ENCODE measurements at regions not wholly inside any gene's neighbourhood (a gene's known extent, or its start where the extent isn't known, plus 50 kb on each side); places are given as distances from the start of the nearest gene placed in this dataset.

DNA sequence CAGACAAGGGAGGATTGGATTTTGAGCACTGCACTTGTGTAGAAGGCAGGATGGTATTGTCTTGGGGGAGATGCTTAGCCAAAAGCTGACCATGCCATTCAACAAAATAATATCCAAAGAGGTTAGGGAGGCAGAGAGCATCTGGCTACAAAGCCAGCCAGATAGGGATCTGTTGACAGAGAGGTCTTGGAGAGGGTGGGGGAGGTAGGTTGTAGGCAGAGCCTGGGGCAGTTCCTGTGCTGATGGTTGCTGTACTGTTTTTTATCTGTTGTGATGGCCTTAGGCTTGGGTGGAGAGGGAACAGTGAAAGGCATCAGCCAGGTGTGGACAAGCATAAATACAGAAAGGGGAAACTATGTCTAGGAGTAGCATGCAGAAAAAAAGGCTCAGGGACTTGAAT is 100.9 kb downstream of the AQP4 start:
- H3K4me3 ChIP-seq (ENCODE audit: low read length), result no peak overlapping the region
- H3K36me3 ChIP-seq (ENCODE audit: insufficient read depth, low read length), result no peaks in the 10 kb centered on the region
- TF ChIP-seq RAD21 (conservative IDR thresholded peaks at IDR 0.05) (no peak), SMC3 (conservative IDR thresholded peaks at IDR 0.05; ENCODE audit: poor library complexity) (no peak), MXI1 (conservative IDR thresholded peaks at IDR 0.05; ENCODE audit: poor library complexity, severe bottlenecking) (no peak), EP300 (conservative IDR thresholded peaks at IDR 0.05; ENCODE audit: poor library complexity, severe bottlenecking) (no peak), POLR2AphosphoS5 (IDR thresholded peaks at IDR 0.05) (no peak), EZH2 (IDR thresholded peaks at IDR 0.05; ENCODE audit: borderline replicate concordance, insufficient read depth, low read length, poor library complexity, severe bottlenecking) (no peak), REST (IDR thresholded peaks at IDR 0.05; ENCODE audit: borderline replicate concordance) (no peak), TAF1 (IDR thresholded peaks at IDR 0.05; ENCODE audit: low read depth) (no peak)
- TF ChIP-seq, protein P1, sequence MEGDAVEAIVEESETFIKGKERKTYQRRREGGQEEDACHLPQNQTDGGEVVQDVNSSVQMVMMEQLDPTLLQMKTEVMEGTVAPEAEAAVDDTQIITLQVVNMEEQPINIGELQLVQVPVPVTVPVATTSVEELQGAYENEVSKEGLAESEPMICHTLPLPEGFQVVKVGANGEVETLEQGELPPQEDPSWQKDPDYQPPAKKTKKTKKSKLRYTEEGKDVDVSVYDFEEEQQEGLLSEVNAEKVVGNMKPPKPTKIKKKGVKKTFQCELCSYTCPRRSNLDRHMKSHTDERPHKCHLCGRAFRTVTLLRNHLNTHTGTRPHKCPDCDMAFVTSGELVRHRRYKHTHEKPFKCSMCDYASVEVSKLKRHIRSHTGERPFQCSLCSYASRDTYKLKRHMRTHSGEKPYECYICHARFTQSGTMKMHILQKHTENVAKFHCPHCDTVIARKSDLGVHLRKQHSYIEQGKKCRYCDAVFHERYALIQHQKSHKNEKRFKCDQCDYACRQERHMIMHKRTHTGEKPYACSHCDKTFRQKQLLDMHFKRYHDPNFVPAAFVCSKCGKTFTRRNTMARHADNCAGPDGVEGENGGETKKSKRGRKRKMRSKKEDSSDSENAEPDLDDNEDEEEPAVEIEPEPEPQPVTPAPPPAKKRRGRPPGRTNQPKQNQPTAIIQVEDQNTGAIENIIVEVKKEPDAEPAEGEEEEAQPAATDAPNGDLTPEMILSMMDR (IDR thresholded peaks at IDR 0.05; ENCODE audit: poor library complexity, severe bottlenecking), result no peak
- no peaks in the 10 kb centered on the region for H3K79me2 ChIP-seq (replicated peaks; ENCODE audit: insufficient read depth, low read length)
- no peaks in the 10 kb centered on the region for H3K9me2 ChIP-seq (ENCODE audit: insufficient read depth, low read length)
- no peaks in the 10 kb centered on the region for H3F3A ChIP-seq (ENCODE audit: insufficient read depth, low read length, poor library complexity, severe bottlenecking)
- H3K27me3 ChIP-seq (ENCODE audit: insufficient read depth, low read depth, low read length), result no peaks in the 10 kb centered on the region
- no peak overlapping the region for H3K4me2 ChIP-seq (ENCODE audit: low read length)
- no peak overlapping the region for H2AFZ ChIP-seq (ENCODE audit: low read depth, low read length)
- H4K20me1 ChIP-seq (ENCODE audit: insufficient read depth), result no peaks in the 10 kb centered on the region
- no peak overlapping the region for H3K9ac ChIP-seq (ENCODE audit: low read length)
- no peak overlapping the region for H3K27ac ChIP-seq (ENCODE audit: low read length)
- no peaks in the 10 kb centered on the region for H3K9me3 ChIP-seq (ENCODE audit: low read length)

DNA sequence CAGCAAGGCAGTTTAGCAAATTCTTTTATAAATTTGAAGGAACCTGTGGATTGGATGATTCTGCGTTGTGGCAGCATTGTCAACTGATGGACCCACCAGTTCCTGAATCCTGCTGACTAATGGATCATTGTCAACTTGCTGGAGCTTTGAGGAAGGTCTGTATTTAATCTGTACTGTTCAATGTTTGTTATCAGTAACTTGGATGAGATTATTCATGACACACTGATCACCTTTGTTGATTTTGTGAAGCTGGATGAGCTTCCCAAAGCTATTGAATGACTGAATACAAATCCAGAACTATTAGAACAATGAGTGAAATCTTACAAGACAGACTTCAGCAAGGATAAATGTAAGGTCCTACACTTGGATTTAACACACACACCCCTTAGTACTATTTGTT is 101.3 kb downstream of the AQP4 start:
- no peaks in the 10 kb centered on the region for H3K27me3 ChIP-seq (ENCODE audit: insufficient read depth, low read depth, low read length)
- H4K20me1 ChIP-seq (ENCODE audit: insufficient read depth), result no peaks in the 10 kb centered on the region
- H3F3A ChIP-seq (ENCODE audit: insufficient read depth, low read length, poor library complexity, severe bottlenecking), result no peaks in the 10 kb centered on the region
- H3K27ac ChIP-seq (ENCODE audit: low read length), result no peak overlapping the region
- no peaks in the 10 kb centered on the region for H3K36me3 ChIP-seq (ENCODE audit: insufficient read depth, low read length)
- no peaks in the 10 kb centered on the region for H3K9me2 ChIP-seq (ENCODE audit: insufficient read depth, low read length)
- H2AFZ ChIP-seq (ENCODE audit: low read depth, low read length), result no peak overlapping the region
- H3K9ac ChIP-seq (ENCODE audit: low read length), result no peak overlapping the region
- no peak overlapping the region for H3K4me2 ChIP-seq (ENCODE audit: low read length)
- H3K9me3 ChIP-seq (ENCODE audit: low read length), result no peaks in the 10 kb centered on the region
- no peak for TF ChIP-seq EZH2 (IDR thresholded peaks at IDR 0.05; ENCODE audit: borderline replicate concordance, insufficient read depth, low read length, poor library complexity, severe bottlenecking)
- no peaks in the 10 kb centered on the region for H3K79me2 ChIP-seq (replicated peaks; ENCODE audit: insufficient read depth, low read length)
- H3K4me3 ChIP-seq (ENCODE audit: low read length), result no peak overlapping the region

Measured in neural cell (in vitro differentiated cells).